ENCODE measurements at regions not wholly inside any gene's neighbourhood (a gene's known extent, or its start where the extent isn't known, plus 50 kb on each side); places are given as distances from the start of the nearest gene placed in this dataset.
"Not testable (repeated sequence)": the region's sequence is repeated elsewhere in the genome, so short reads cannot be mapped to it uniquely, and the experiment has no call there.

DNA sequence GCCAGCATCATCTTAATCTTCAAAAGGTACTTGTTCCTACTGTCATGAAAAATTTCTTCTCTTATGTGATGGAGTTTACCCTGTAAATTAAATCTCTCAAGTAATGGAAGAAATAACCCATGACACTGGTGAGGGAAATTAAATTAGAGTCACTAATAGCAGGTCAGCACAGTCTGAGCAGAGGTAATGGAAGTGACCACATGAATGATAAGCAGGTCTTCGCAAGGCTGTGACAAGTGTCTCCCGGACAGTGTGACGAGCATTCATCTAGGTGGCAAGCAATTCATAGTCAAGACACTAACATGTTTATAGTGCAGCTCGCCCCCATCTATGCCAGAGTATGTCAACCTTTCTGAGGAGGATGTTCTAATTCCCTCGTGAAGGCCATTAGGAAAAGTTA, 249.2 kb downstream of the FRK start:
- no peak for DNase-seq (ENCODE audit: low read depth)

DNA sequence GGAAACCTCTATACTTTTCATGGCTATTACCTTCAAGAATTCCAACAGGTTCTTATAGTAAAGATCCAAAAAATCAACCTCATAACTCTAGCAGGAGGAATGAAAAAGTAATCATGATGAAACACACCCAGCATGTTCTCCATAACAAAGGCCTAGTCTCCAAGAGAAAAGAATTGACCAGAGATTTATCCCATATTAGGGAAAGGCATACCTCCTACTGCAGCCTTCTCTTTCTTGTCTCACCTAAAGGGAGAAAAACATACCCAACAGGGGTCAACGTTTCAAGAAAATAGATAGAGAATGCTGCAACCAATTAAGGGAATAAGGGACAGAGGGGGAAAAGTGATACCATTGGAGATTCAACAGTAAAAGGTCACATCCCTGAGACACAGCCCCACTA, 262.5 kb downstream of the FRK start:
- DNase-seq (ENCODE audit: low read depth) = no peak

DNA sequence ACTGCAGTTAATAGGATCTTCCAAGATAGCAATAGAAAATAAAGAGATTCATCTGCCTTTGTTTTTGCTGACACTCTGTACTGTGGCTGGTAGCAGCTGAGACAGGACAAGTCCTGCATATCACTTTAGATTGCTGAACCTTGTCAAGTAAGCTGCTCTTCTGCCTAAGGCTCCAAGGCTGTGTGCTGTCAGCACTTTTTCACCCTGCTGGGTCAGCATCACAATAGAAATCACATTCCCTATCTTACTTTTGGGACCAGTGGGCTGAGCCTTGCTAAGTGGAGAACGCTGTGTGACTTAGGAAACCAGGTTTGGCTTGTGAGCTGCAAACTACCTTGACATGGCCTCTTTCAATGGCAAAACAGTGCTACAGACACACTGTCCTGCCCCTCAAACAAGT, 263.9 kb downstream of the FRK start:
- peak; percentile 2 for DNase-seq (ENCODE audit: low read depth)

DNA sequence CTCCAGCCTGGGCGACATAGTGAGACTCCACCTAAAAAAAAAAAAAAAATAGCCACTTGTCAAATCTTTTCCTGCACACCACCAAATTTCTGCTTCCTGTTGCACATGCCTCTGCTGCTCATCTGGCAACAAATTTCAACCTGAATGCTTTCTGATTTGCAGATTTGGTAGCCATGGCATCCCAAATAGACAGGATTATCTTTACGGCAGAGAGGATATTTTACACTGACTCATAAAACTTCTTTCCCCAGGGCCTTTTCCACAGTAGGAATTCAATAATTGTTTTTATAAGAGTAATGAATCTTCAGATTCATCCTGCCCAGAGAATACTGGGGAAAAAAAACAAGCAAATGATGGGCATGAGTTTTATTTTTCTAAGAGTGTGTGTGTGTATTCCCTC, 264.6 kb downstream of the FRK start:
- DNase-seq (ENCODE audit: low read depth) = peak; percentile 83

GRCh38 chr6:115783402-115784061, 277.2 kb downstream of the FRK start:
- peak; percentile 49 for DNase-seq (ENCODE audit: low read depth)

DNA sequence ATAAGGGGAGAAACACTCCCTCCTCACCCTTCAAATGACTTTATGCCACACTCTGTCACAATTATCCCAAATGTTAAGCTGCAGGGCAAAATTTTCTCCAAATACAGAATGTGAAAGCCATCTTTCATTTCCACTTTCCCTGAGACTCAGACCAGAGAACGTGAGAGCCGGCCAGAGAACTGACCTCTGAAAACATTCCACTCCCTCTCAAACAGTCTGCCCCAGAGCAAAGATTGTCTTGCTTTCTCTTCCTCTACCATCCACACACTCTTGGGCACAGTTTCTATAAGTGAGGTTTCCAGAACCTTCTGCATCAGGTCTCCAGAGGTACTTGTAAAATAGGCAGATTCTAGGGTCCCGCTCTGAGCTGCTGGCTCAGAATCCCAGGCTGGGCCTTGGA, 278.1 kb downstream of the FRK start:
- no peak for DNase-seq (ENCODE audit: low read depth)

GRCh38 chr6:115773741-115774140, 286.9 kb downstream of the FRK start:
- no peak for DNase-seq (ENCODE audit: low read depth)

DNA sequence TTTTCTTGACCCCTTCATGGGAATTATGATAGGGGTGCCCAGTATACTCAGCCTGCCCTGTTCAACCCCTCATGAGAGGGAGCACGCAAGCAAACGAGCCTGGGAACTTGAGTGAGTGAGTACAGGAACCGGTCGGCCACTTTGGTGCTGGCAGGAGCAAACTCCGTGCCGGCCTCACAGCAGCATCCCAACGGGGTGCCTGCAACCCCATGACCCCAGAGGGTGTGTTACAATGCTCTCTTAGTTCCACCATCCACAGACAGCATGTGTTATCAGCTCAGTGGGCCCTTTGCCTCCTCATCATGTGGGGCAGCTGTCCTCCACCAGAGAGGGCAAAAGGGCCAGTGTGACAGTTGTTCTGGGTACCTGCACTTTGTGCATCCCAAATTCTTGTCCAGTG, 289.8 kb downstream of the FRK start:
- DNase-seq (ENCODE audit: low read depth) = no peak

DNA sequence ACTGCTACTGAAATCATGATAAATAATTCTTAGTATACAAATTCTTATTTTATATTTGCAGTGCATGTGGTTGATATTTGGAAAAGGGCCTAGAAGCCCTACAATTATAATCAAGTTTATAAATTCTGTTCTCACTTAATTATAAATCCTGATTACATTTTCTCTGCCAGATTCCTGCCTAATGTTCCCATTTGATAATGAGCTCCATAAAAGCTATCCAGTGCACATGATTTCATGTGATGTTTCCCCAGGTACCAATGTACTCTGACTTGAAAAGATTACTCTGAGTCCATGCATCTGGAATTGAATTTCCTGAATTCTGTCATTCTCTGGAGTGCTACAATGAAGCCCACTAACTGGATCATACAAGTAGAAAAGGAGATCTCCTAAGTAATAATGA, 292.2 kb downstream of the FRK start:
- DNase-seq (ENCODE audit: low read depth) = no peak

- DNase-seq (ENCODE audit: low read depth) = peak; percentile 39
Measured at GRCh38 chr6:115767931-115768330, 292.8 kb downstream of the FRK start.

DNA sequence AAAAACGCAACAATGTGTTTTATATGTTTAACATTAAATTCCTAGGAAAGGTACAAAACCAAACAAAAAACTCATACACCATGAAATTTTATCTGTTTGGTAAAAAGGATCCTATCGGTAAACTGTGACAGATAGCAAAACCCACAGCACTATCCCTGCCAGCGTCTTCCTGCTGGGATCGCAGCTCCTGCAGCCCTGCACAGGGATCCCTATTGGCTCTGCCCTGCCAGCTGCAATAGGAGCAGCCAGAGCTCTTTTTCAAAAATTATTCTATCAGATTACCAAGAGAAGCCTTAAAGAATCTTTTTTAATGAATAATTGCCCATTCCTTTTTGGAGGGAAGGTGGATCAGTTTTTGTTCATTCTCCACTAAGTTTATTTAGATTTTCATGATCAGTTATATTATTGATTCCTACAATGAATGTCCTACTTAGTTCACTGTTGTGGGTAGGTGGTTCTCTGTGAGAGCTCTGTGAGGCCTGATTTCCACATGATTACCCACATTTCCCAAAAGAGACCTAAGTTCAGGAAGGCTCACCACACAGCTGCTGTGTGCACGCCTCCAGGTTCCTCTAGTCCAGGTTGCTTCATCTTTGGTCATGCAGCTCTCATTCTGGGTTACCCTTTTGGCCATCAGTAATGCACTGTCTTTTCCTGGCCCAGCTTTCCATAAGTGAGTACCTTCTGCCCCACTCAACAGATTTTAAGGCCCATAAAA, 293.8 kb downstream of the FRK start:
- peak; percentile 1 for DNase-seq (ENCODE audit: low read depth)

- DNase-seq (ENCODE audit: low read depth) = no peak
Measured at GRCh38 chr6:115765966-115766365, 294.7 kb downstream of the FRK start.

- DNase-seq (ENCODE audit: low read depth) = no peak
Measured at GRCh38 chr6:115759051-115759450, 301.6 kb downstream of the FRK start.

DNA sequence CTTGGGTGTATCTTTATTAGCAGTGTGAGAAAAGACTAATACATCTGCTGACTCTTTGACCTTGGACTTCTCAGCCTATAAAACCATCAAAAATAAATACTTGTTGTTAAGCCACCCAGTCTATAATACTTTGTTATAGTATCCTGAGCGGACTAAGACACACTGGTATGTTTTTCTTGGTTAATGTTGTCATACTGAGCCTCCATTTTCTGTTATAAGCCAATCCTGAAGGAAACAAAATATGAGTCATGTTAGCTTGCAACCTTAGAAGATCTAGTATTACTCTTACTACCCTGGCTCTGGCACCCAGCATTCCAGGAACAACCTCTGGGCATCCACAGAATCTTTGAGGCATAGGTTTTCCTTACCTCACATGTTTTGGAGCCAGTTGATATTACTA, 307.2 kb downstream of the FRK start:
- DNase-seq (ENCODE audit: low read depth) = peak; percentile 73

DNA sequence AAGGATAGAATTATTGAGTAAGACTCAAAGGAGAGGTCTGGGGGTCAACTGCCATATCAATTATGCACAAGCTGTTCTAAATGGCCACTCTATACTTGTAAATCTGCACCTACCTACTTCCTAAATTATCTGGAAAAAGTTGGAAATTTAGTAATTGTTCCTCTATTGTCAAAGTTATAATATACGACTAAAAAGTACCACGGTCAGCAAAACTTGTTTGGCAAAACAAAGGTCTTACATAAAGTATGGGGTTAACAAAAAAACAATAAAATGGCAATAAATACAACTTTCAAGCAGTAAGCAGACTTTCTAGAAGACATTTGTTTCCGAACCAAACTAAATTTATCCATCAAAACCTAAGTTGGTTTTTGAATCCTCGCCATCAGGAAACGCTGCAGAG, 309.7 kb downstream of the FRK start:
- DNase-seq (ENCODE audit: low read depth) = no peak

- no peak for DNase-seq (ENCODE audit: low read depth)
Measured at GRCh38 chr6:115750292-115750691, 310.4 kb downstream of the FRK start.

DNA sequence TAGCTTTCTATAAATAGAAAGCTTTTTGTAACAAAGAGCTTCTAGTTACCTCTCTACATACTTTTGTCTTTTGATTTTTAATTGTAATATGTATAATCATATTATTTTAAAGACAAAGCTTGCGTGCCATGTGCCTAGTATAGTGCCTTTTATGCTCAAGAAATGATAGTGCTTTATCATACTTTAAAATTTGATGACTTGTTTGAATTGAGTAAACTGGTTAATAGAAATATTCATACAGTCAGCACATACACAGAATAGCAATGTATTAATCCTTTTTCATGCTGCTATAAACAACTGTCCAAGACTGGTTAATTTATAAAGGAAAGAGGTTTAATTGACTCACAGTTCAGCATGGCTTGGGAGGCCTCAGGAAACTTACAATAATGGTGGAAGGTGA, 313.0 kb downstream of the FRK start:
- no peak for DNase-seq (ENCODE audit: low read depth)

DNA sequence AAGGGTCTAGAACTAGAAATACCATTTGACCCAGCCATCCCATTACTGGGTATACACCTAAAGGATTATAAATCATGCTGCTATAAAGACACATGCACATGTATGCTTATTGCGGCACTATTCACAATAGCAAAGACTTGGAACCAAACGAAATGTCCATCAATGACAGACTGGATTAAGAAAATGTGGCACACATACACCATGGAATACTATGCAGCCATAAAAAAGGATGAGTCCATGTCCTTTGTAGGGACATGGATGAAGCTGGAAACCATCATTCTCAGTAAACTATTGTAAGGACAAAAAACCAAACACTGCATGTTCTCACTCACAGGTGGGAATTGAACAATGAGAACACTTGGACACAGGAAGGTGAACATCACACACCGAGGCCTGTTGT, 314.1 kb downstream of the FRK start:
- DNase-seq (ENCODE audit: low read depth) = not testable (repeated sequence)

- no peak for DNase-seq (ENCODE audit: low read depth)
Measured at GRCh38 chr6:115740907-115741306, 319.8 kb downstream of the FRK start.

- DNase-seq (ENCODE audit: low read depth) = no peak
Measured at GRCh38 chr6:115735610-115736009, 325.1 kb downstream of the FRK start.

DNA sequence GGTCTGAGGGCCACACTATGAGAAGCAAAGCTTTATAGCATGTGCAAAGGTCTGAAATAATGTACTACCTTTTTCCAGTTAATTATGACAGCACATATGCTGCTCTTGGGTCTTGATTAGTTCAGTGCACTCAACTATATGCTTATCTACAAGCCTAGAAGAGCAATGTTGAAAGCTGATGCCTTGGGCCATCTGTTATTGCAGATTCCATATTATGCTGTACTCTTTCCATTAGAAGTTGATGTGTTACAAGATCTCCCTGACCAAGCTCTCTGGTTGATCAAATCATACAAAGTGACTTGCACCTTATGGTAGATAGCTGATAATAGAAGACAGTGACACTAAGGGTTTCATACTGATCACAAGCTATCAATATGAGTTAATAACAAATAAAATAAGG, 327.3 kb downstream of the FRK start:
- no peak for DNase-seq (ENCODE audit: low read depth)

GRCh38 chr6:115729036-115729435, 331.7 kb downstream of the FRK start:
- peak; percentile 90 for DNase-seq (ENCODE audit: low read depth)

- DNase-seq (ENCODE audit: low read depth) = peak; percentile 57
Measured at GRCh38 chr6:115728171-115728570, 332.5 kb downstream of the FRK start.

DNA sequence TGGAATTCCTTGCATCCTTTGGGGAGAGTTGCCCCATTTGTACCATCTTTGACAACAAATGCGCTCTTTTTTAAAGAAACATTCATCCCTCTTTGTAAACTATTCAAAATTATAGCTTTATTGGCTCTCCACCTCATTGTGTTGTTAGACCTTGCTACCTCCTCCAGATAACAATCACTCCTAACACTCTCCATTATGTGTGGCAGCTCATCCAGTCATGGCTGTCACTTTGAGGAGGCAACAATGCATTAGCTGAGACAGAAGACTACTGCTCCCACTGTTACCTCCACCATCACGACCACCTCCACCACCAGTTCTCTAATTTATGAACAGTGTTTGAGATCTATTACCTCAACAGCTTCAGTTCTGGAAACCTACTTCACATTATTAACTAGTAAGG, 339.1 kb downstream of the FRK start:
- DNase-seq (ENCODE audit: low read depth) = no peak
